DND-41 (cell line): ENCODE measurements at regions not wholly inside any gene's neighbourhood (a gene's known extent, or its start where the extent isn't known, plus 50 kb on each side); places are given as distances from the start of the nearest gene placed in this dataset.

Experiments used
- ATAC-seq: fragments of 200-7000 bp; cut with Tn5 transposase; 3 replicates; pipeline ENCODE4 v1.9.1; 2021; ENCODE audit warnings: low read depth; ENCODE audit not compliant: insufficient read depth
- DNase-seq: peaks from one replicate; pipeline ENCODE4 v3.0.0-alpha.2; 2020
- H2AFZ ChIP-seq: 2 replicates; pipeline ENCODE4 v1.6.0; 2012; ENCODE audit warnings: low read depth, low read length
- H3K27ac ChIP-seq: 2 replicates; pipeline ENCODE4 v1.5.1; 2012; ENCODE audit warnings: low read length, inconsistent platforms
- H3K27me3 ChIP-seq: fragments of 200-600 bp; sonication (generic); 2 replicates; pipeline ENCODE4 v1.6.0; 2012; ENCODE audit warnings: low read length, mild to moderate bottlenecking, inconsistent platforms; ENCODE audit not compliant: insufficient read depth, poor library complexity
- H3K36me3 ChIP-seq: 2 replicates; pipeline ENCODE4 v1.5.1; 2012; ENCODE audit warnings: low read length, inconsistent platforms; ENCODE audit not compliant: insufficient read depth
- H3K4me1 ChIP-seq: 2 replicates; pipeline ENCODE4 v1.5.1; 2012; ENCODE audit warnings: mild to moderate bottlenecking, low read length; ENCODE audit not compliant: insufficient read depth
- H3K4me2 ChIP-seq: 2 replicates; pipeline ENCODE4 v1.6.0; 2012; ENCODE audit warnings: mild to moderate bottlenecking, moderate library complexity, low read length, inconsistent platforms; ENCODE audit not compliant: insufficient read depth
- H3K4me3 ChIP-seq, 2 experiments: fragments of 200-600 bp in 1 of 2; shearing (Covaris generic) in 1 of 2; 2 replicates each; pipeline ENCODE4 v1.5.1; 2012 to 2016; ENCODE audit warnings: inconsistent platforms in 2 of 2, low read length in 2 of 2, mild to moderate bottlenecking in 2 of 2, low read depth in 1 of 2, moderate library complexity in 1 of 2
- H3K79me2 ChIP-seq: 2 replicates; pipeline ENCODE4 v1.6.0; 2012; ENCODE audit warnings: low read length, inconsistent platforms; ENCODE audit not compliant: insufficient read depth
- H3K9ac ChIP-seq: 2 replicates; pipeline ENCODE4 v1.6.0; 2012; ENCODE audit warnings: low read depth, mild to moderate bottlenecking, inconsistent platforms, low read length, moderate library complexity
- H3K9me3 ChIP-seq: 2 replicates; pipeline ENCODE4 v1.5.1; 2012; ENCODE audit warnings: low read length, moderate library complexity, mild to moderate bottlenecking, inconsistent platforms; ENCODE audit not compliant: insufficient read depth, severe bottlenecking
- H4K20me1 ChIP-seq: 2 replicates; pipeline ENCODE4 v1.6.0; 2012; ENCODE audit warnings: low read length; ENCODE audit not compliant: insufficient read depth
- EZH2 ChIP-seq: IDR thresholded peaks from 3 replicates; pipeline ENCODE4 v1.6.1; 2012; ENCODE audit warnings: borderline replicate concordance, low read depth, mild to moderate bottlenecking, moderate library complexity, low read length, inconsistent platforms; ENCODE audit not compliant: severe bottlenecking
- TF ChIP-seq, protein P1 (sequence below): IDR thresholded peaks from 2 replicates; pipeline ENCODE4 v1.5.1; 2012; ENCODE audit warnings: borderline replicate concordance, low read length, moderate library complexity, mild to moderate bottlenecking; ENCODE audit not compliant: poor library complexity, severe bottlenecking; ENCODE audit errors: extremely low read depth

DNA sequence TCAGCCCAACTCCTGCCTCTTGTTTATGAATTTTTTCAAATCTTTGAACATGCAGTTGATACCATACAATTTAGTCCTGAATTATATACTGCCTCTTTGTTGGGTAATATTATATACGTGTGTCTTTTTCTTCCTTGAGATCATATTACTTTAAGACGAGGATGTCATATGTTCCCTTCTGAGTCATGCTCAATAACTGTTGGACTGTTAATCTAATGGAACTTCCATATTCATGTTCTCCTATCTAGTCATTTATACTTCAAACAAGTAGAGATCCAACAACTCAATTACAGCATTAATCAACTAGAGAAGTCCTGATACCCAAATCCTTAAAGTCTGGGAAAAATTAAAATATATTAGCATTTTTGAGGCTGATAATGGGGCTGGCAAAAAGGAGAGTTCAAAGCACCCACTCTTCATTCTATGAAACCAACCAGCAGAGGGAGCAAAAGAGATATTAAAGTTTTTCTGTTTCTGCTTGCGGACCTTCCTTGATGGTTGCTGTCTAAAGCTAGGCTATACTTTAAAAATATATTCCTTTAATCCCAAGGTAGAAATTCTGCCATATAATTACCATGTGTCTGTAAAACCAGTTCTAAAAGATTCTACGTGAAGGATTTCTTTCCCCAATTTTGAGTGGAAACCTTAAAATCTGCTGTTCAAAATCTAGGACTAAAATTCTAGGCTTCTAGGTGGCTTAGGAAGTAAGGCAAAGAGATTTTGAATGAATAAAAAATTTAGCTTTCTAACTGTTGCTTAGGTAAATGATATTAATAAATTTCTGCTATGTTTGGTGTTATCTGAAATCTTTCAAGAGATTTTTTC is 498.9 kb downstream of the BCKDHB start:
- H3K79me2 ChIP-seq, result no peaks in the 10 kb centered on the region
- no peak overlapping the region for H3K4me2 ChIP-seq
- H3K9ac ChIP-seq, result no peak overlapping the region
- H3K27me3 ChIP-seq, result no peaks in the 10 kb centered on the region
- H4K20me1 ChIP-seq, result no peaks in the 10 kb centered on the region
- H2AFZ ChIP-seq, result no peak overlapping the region
- no peaks in the 10 kb centered on the region for H3K4me1 ChIP-seq
- no peak overlapping the region for H3K27ac ChIP-seq
- H3K4me3 ChIP-seq, result no peak overlapping the region
- ATAC-seq (peak; percentile 64; the same call in 1 of the 3 replicates), DNase-seq (no peak)
- H3K9me3 ChIP-seq, result no peaks in the 10 kb centered on the region
- no peaks in the 10 kb centered on the region for H3K36me3 ChIP-seq
- TF ChIP-seq, protein P1, sequence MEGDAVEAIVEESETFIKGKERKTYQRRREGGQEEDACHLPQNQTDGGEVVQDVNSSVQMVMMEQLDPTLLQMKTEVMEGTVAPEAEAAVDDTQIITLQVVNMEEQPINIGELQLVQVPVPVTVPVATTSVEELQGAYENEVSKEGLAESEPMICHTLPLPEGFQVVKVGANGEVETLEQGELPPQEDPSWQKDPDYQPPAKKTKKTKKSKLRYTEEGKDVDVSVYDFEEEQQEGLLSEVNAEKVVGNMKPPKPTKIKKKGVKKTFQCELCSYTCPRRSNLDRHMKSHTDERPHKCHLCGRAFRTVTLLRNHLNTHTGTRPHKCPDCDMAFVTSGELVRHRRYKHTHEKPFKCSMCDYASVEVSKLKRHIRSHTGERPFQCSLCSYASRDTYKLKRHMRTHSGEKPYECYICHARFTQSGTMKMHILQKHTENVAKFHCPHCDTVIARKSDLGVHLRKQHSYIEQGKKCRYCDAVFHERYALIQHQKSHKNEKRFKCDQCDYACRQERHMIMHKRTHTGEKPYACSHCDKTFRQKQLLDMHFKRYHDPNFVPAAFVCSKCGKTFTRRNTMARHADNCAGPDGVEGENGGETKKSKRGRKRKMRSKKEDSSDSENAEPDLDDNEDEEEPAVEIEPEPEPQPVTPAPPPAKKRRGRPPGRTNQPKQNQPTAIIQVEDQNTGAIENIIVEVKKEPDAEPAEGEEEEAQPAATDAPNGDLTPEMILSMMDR, result peak; percentile 68
- no peak for TF ChIP-seq EZH2

DNA sequence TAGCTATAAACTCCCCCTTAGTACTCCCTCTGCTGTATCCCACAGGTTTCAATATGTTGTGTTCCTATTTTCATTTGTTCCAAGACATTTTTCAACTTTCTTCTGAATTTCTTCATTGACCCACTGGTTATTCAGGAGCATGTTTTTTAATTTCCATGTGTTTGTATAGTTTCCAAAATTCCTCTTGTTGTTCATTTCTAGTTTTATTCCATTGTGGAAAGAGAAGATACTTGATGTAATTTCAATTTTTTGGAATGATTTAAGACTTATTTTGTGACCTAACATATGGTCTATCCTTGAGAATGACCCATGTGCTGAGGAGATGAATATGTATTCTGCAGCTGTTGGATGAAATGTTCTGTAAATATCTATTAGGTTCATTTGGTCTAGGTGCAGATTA is 497.2 kb downstream of the BCKDHB start:
- Histone ChIP-seq H3K27ac (no peak overlapping the region), H3K4me3 (no peak overlapping the region), H3K4me1 (no peaks in the 10 kb centered on the region), H3K4me2 (no peak overlapping the region), H2AFZ (no peak overlapping the region), H4K20me1 (no peaks in the 10 kb centered on the region), H3K27me3 (no peaks in the 10 kb centered on the region), H3K36me3 (no peaks in the 10 kb centered on the region), H3K79me2 (no peaks in the 10 kb centered on the region), H3K9ac (no peak overlapping the region), H3K9me3 (no peaks in the 10 kb centered on the region)
- ATAC-seq (no peak), DNase-seq (no peak)
- no peak for TF ChIP-seq EZH2
- TF ChIP-seq, protein P1, result no peak

DNA sequence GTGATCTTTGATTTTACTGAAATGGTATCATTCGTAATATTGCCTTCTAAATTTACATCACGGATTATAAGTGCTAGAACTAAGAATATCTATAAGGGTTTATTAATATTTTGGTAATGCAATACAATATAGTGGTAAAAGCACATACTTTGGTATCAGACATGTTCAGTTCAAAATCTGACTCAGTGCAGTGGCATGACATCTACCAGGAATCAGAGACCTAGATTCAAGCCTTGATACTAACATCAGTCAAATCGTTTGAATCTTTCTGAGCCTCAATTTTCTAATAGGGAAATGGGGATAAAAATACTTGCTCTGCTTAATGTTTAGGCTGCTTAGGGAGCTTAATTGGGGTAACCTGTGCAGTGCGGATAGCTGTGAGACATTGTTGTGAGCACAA is 488.0 kb downstream of the BCKDHB start:
- no peaks in the 10 kb centered on the region for H4K20me1 ChIP-seq
- H3K9ac ChIP-seq, result no peak overlapping the region
- no peaks in the 10 kb centered on the region for H3K4me1 ChIP-seq
- no peak overlapping the region for H2AFZ ChIP-seq
- no peaks in the 10 kb centered on the region for H3K27me3 ChIP-seq
- H3K4me2 ChIP-seq, result no peak overlapping the region
- DNase-seq (no peak), ATAC-seq (no peak)
- H3K4me3 ChIP-seq, result no peak overlapping the region
- no peaks in the 10 kb centered on the region for H3K79me2 ChIP-seq
- H3K27ac ChIP-seq, result no peak overlapping the region
- H3K36me3 ChIP-seq, result no peaks in the 10 kb centered on the region
- no peaks in the 10 kb centered on the region for H3K9me3 ChIP-seq
- TF ChIP-seq EZH2, result no peak
- TF ChIP-seq, protein P1, result no peak
